AG20443 (cell line): ENCODE measurements at regions not wholly inside any gene's neighbourhood (a gene's known extent, or its start where the extent isn't known, plus 50 kb on each side); places are given as distances from the start of the nearest gene placed in this dataset.
"Not testable (repeated sequence)": the region's sequence is repeated elsewhere in the genome, so short reads cannot be mapped to it uniquely, and the experiment has no call there.

ENCODE experiments used
- DNase-seq: peaks from one replicate; pipeline ENCODE4 v3.0.0; 2012; ENCODE audit warnings: low spot score, mixed read lengths

DNA sequence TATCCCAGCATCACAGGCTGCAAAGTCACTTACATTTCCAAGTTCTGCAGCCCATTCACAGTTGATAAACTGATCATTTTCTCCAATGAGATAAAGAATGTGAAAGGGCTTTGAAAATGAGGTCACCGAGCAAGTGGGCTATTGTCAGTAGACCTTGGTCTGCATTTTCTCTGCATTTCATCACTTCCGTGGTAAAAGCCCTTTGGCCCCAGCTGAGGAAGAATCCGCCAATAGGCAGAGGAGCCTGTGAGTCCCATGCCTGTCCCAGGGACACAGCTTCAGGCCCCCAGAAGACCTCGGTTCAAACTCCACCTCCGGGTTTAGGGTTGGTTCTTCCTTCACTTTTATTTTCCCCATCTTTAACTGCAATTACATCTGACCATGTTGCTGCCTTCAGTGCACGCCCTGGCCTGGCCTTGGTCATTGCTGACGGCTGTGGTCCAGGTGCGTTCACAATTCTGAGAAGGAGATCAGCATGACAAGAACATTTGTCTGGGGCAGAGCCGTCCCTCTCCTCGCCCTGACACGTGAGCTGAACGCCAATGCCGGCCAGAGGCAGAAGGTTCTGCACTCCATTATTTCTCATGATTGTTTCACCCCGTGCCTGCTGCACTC lies 292.5 kb downstream of the TCERG1L start:
- DNase-seq: no peak

DNA sequence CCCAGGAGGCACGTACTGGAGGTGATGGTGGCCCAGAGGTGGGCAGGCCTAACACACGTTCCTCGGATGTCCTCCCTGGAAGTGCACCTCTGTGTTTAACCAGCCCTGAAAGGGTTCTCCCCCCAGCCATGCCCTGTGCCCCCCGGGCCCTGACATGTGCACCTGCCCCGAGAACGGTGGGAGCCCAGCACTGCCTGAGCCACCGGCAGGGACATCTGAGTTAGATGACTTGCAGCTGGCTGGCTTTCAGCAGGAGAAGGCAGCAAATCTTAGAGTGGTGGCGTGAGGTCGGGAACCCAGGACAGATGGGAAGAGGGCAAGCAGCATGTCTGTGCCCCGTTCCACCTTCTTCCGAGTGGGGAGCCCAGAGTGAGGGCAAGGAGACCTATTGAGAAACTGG lies 291.8 kb downstream of the TCERG1L start:
- no peak for DNase-seq

DNA sequence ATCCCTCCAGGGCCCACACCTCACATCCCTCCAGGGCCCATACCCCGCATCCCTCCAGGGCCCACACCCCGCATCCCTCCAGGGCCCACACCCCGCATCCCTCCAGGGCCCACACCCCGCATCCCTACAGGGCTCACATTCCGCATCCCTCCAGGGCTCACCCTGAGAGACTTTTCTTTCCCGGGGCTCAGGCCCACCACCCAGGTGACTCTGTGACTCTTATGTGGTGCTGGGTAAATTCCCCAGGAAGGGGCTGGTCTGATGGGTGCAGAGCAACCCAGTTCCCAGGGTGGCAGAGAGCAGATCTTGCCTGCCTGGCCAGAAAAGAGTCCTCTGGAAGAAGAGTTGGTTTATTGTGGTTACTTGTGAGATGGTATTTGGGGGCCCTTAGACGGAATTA lies 290.7 kb downstream of the TCERG1L start:
- no peak for DNase-seq

DNA sequence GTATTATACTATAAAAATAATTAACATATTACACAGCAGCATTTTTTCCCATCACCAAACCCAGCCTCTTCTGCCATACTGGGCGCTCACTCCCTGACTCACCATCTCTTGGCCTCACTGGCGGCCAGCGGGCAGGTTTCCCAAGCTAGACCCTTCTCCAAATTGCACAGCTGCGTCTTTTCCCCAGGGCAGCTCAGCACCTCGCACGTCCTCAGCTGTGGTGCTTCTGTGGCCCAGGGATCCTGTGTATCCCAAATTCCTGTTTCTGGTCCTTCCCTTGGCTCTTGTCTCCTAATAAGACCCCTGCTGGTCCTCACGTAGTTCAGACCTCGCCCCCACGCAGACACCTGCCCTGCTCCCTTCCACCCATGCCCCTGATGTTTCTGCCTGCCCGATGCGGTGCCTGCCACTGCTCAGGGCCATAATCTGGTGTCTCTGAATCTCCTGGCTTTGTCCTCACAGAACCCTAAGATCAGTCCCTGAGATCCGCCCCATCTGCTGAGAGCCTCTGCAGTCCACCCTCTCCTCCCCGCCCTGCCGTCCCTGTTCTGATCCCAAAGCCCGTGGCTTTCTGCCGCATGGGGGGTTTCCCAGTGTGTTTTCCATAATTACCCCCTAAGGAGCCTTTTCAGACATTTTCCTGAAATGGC lies 290.1 kb downstream of the TCERG1L start:
- no peak for DNase-seq

DNA sequence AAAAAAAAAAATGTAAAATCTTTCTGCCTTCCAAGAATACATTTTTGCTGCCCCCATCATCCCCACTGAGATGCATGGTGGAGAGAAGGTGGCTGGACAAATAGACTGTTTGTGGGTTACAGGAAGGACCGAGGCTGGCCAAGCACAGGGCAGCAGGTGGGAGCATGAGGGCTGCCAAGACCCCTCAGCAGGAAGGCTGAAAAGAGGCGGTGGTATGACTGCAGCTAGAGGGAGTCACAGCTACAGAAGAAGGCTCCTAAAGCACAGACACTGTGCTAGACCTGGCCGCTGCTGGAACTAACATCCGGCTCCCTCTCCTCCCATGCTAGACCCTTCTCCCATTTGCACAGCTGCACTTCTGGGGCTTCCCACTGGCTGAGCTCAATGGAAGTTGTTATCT lies 289.6 kb downstream of the TCERG1L start:
- DNase-seq: no peak

DNA sequence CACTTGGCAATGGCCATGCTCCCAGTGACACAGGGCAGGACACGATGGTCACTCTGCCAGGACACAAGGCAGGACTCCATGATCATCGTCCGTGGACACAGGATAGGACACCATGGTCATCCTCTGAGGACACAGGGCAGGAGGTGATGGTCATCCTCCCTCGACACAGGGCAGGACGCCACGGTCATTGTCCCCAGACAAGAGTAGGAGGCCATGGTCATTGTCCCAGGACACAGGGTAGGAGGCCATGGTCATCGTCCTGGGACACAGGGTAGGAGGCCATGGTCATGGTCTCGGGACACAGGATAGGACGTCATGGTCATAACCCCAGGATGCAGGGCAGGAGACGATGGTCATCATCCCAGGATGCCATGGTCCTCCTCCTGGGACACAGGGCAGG lies 289.2 kb downstream of the TCERG1L start:
- DNase-seq: no peak

DNA sequence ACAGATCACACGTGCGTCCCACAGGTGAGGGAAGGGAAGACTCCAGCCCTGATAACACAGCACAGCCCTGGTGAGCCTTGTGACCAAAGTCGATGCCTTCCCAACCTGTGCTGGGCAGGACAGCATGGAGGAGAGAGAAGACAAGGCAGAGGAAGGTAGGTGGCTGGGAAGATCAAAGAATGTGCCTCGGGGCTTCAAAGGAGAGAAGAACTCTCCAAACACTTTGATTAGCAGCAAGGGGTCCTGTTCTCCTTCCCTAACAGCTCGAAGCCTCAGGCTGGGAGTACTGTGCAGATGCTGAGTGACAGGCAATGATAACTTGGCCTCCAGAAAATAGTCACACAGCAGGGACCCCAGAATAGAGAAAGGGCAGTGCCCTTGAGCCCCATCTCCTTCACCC lies 288.5 kb downstream of the TCERG1L start:
- no peak for DNase-seq

DNA sequence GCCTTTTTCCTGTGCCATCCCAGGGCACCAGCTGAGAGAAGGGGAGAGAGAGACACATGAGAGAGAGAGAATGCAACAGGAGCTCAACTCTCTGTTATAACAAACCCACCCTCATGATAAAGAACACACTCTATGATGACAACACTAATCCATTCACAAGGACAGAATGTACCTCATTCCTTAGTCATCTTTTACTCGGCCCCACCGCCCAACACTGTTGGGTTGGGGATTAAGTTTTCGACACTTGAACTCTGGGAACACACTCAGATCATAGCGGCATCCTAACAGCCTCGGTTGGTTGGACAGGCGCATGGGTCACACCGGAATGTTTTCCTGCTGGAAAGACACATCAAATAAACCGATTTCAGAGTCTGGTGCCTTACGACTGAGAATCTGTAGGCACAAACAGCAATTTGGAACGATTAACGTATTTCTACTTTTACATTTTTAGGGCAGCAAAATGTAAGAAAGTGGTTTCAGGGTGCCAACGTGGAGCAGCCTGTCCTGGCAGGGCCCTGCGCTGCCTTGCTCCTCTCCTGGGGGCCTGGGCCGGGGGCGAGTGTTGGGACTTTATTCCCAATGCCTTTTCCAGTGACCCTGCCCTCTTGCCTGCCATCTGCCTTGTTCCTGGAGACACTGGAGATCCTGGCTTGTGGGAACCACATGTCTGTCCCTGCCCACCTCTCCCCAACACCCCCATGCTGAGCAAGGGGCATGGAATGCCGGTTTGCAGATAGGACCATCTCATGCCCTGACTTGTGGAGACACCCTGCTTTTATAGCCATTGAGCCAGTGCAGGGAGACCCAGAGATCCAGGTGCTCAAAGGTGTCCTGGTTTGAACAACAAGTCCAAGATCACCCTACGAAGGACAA lies 287.0 kb downstream of the TCERG1L start:
- no peak for DNase-seq

DNA sequence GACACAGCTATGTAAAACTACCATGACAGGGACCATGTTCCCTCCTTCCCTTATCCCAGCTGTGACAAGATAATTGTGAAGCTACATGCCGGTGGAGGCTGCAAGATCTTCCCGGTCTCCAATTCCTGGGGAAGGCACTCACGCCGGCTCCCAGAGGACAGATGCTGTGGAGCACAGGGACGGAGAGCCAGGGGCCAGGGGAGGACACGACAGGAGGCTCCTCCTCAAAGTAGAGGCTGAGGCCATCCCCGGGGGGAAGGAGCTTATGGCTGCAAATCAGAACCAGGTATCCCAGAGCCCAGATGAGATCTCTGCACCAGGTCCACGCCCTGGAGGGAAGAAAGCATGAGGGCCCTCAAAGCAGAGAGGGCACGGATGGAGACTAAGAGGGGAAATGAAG lies 286.2 kb downstream of the TCERG1L start:
- no peak for DNase-seq

DNA sequence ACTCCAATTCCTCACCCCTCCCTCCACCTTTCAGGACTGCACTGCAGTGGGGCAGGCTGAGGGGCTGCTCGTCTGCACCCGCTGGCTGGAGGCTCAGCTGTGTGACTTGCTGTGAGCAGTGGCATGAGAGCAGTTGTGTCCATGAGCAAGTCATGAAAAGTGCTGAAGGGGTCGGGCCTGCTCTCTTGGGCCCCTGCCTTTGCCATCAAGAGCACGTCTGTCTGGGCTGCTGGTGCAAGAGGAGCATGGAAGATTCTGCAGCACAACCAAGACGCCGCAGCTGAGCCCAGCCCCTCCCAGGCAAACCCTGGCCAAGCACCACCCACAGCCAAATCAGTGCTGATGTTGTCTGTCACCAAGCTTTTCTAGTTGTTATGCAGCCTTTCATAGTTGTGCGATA lies 284.3 kb downstream of the TCERG1L start:
- no peak for DNase-seq

DNA sequence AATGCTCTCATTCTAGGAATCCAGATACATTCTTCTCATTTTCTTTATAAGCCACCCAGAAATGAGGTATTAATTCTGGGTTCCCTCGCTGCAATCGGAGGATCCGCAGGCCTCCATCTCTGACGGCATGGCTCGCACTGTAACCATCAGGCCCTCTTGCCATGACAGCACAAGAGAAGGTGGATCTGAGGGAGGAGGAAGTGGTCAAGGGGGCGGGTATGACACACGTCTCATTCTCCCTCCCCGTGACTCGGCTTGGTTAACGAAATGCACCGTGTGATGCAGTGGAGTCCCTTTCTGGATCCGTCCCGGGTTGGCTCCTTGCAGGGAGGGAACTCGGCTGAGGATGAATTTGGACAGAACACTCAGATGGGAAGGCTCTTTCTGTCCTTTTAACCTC lies 280.2 kb downstream of the TCERG1L start:
- DNase-seq: no peak

DNA sequence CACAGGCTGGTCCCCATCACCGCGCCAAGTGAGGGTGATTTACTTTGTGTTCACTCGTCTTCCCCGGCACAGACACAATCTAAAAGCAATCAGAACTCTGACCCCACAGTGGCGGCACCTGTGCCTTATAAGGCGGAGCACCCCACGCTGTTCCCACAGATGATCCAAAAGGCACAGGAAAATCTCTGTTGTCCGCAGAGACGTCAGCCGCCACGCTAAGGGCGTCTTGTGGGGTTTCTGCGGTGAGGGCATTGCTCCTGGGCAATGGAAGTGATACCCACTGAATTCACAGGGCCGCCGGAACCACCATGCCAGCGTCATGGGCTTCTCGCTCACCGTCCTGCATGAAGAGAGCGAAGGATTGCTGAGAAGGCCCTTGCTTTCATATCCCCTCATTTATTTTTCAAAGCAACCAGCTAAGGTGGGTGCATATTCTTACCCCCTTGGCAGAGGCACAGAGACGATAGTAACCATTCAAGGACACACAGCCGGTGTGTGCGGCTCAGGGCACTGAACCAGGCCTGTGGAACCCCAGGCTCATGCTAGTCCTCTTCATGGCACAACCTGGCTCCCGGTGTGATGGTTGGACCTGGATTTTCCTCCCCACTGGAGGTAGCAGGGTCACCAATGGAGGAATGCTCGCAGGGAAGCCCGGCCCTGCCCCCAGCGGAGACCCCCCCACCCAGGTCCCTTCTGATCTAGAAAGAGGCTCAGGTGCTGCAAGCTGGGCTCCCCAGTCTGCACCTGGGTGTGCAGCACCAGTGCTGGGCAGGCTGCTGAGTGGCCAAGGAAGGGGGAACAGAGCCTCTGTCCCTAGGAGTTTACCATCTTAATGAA lies 279.0 kb downstream of the TCERG1L start:
- no peak for DNase-seq

DNA sequence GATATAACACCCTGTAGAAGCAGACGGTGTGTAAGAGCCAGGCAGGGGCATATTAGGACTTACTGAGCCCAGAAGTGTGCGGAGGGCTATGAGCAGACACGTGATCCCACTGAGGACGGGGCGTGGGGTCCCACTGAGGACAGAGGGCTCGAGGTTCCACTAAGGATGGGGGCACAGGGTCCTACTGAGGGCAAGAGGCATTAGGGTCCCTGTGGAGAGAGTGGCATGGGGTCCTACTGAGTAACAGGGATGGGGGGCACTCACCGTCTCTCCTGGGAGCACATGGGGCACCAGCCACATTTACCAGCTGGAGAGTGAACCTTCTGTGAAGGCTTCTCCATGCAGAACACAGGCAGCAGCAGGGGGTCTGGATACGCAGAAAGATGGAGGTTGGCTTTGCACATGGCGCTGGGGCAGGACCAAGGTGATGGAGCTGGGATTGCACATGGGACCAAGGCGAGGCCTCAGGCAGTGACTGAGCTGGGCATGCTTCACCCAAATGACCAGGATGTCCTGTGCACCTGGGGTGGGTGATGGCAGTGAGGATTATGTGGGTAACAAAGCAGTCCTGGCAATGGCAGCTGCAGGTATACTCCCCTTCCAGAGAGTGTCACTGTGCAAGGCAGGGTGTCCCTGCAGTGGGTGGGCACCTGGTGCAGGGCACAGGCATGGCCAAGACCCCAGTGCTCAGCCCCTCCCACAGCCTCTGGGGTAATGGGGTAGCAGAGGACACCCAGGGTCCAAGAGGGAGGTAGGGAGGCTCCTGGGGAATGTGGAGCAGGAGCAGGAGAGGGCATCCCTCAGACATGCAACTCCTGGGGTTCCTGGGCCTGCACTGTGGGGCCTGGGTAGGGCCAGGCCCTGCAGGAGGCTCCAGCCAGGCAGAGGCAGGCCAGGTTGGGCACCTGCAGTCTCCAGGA lies 278.1 kb downstream of the TCERG1L start:
- DNase-seq: no peak

DNA sequence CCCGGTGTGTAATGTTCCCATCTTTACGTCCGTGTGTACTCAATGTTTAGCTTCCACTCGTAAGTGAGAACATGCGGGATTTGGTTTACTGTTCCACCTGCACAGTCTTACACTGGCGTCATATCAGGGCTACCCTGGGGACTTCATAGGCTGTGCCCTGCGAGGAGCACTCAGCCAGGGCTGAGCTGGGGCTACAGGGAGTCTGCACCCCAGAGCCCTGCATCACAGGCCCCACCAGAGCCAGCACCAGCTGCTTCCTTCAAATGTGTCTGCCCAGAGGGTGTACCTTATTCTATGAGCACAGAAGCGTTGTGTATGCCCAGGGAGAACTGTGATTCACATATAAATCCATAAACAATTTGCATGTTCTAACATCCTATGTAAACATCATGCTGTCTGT lies 277.1 kb downstream of the TCERG1L start:
- DNase-seq: no peak

DNA sequence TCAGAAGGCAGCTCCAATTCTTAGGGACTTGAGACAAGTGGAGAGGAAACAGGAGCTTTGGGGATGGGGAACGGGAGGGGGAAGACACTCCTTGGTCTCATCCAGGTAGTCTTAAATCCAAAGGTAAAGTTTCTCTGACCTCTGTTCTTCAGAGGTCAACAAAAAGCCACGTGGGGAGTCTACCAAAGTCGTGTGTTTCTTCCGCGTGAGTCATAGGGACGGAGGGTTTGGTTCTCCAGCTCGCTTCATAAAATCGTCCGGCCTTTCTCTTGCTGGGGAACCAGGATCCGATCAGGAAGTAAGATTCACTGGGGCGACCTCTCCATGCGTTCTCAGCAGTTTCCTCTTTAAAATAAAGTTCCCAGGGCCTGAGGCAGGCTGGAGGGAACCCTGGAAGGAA lies 275.7 kb downstream of the TCERG1L start:
- DNase-seq: no peak

DNA sequence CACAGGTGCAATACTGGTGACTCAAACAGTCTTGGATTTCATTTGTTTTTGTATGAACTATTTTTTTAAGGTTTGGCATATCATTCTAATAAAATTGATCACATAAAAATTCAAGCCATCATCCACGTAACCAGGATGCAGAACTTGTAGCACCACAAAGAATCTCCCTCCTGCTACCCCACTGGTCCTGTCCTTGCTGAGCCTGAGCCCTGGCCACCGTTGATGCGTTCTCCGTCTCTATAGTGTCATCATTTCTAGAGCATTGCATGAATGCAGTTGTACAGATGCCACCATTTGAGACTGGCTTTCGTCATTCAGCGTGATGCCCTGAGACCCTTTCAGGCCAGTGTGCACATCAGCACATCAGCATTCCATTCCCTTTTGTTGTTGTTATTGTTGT lies 273.5 kb downstream of the TCERG1L start:
- no peak for DNase-seq

DNA sequence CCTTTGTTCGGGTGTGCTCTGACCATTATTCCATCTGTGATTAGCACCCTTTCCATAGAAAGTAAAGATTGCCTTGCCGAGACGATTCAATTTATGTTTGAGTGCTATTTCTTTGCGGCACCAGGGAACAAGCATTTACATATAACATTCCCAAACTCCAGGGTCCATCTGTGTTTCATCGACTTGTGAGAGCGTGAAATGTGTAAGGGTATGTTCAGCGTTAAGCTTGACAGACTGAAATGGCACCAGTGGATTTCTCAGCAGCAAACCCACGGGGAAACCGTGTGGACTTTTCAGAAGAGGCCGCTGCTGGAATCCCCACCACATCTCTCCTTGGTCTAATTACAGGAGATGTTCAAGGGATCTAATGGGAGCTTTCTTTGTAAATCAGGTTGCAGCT lies 270.5 kb downstream of the TCERG1L start:
- DNase-seq: no peak

DNA sequence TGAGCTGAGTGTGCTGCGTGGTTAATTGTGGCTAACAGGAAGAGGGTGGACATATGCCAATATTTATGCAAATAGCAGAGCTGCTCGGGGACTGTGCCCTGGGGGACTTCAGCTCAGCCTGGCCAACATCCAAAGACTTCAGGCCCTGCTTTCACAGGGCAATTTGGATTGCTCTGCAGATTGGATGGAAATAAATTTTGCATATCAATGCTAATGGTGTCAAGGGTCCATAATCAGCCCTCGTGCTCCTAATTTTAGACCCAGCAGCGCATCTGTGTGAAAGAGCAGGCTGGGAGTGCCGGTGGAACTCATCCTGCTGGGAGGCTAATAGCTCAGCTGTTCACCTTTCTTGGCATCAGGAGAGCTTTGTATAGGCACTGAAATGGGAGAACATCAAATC lies 270.1 kb downstream of the TCERG1L start:
- DNase-seq: no peak

DNA sequence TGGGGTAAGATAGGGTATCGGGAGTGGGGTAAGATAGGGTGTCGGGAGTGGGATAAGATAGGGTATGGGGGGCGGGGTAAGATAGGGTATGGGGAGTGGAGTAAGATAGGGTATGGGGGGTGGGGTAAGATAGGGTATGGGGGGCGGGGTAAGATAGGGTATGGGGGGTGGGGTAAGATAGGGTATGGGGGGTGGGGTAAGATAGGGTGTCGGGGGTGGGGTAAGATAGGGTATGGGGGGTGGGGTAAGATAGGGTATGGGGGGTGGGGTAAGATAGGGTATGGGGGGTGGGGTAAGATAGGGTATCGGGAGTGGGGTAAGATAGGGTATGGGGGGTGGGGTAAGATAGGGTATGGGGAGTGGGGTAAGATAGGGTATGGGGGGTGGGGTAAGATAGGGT lies 269.5 kb downstream of the TCERG1L start:
- not testable (repeated sequence) for DNase-seq
